ENCODE measurements at regions not wholly inside any gene's neighbourhood (a gene's known extent, or its start where the extent isn't known, plus 50 kb on each side); places are given as distances from the start of the nearest gene placed in this dataset.

GRCh38 chr3:25019506-25019905 lies 408.6 kb upstream of the RARB start:
- Histone ChIP-seq H3K4me1 (ENCODE audit: insufficient read depth, low read length, poor library complexity, severe bottlenecking) (no peaks in the 10 kb centered on the region), H3K4me3 (ENCODE audit: low read depth, low read length, poor library complexity, severe bottlenecking) (no peak overlapping the region), H3K9me3 (ENCODE audit: low read length) (no peaks in the 10 kb centered on the region), H3K27ac (ENCODE audit: low read depth, low read length, poor library complexity, severe bottlenecking) (no peak overlapping the region), H3K4me2 (ENCODE audit: low read length) (no peak overlapping the region), H2AFZ (ENCODE audit: low read length) (no peak overlapping the region), H3K9me2 (ENCODE audit: insufficient read depth, low read length) (no peaks in the 10 kb centered on the region), H4K20me1 (ENCODE audit: insufficient read depth, low read length) (no peaks in the 10 kb centered on the region), H3K36me3 (ENCODE audit: insufficient read depth, low read length) (no peaks in the 10 kb centered on the region), H3K79me2 (ENCODE audit: insufficient read depth, low read depth, low read length) (no peaks in the 10 kb centered on the region)
- intact Hi-C loops (cut with micrococcal nuclease; ENCODE audit: unreplicated experiment), result no loop called here
- DNase-seq (ENCODE audit: low spot score), result no peak
- no peak for TF ChIP-seq EZH2phosphoT487 (IDR thresholded peaks at IDR 0.05; ENCODE audit: borderline replicate concordance, low read depth, low read length)
- TF ChIP-seq CTCF (conservative IDR thresholded peaks at IDR 0.05; ENCODE audit: low read length), result no peak
- ChIA-PET CTCF (ENCODE audit: unreplicated experiment) (no interaction called here), POLR2A (no interaction called here)
- no TSS peak for BruUV-seq (replicated peaks)

GRCh38 chr3:25021816-25022215 lies 406.2 kb upstream of the RARB start:
- BruUV-seq (replicated peaks), result no TSS peak
- H3K9me2 ChIP-seq (ENCODE audit: insufficient read depth, low read length), result no peaks in the 10 kb centered on the region
- no peaks in the 10 kb centered on the region for H3K9me3 ChIP-seq (ENCODE audit: low read length)

More at GRCh38 chr3:25021816-25022215, 406.2 kb upstream of the RARB start:
- no peak for TF ChIP-seq EZH2phosphoT487 (IDR thresholded peaks at IDR 0.05; ENCODE audit: borderline replicate concordance, low read depth, low read length)
- TF ChIP-seq CTCF (conservative IDR thresholded peaks at IDR 0.05; ENCODE audit: low read length), result peak; percentile 56
- Histone ChIP-seq H2AFZ (ENCODE audit: low read length) (no peak overlapping the region), H4K20me1 (ENCODE audit: insufficient read depth, low read length) (no peaks in the 10 kb centered on the region), H3K79me2 (ENCODE audit: insufficient read depth, low read depth, low read length) (no peaks in the 10 kb centered on the region), H3K4me2 (ENCODE audit: low read length) (no peak overlapping the region), H3K36me3 (ENCODE audit: insufficient read depth, low read length) (no peaks in the 10 kb centered on the region), H3K4me3 (ENCODE audit: low read depth, low read length, poor library complexity, severe bottlenecking) (no peak overlapping the region), H3K4me1 (ENCODE audit: insufficient read depth, low read length, poor library complexity, severe bottlenecking) (no peaks in the 10 kb centered on the region), H3K27ac (ENCODE audit: low read depth, low read length, poor library complexity, severe bottlenecking) (no peak overlapping the region)
- CTCF ChIA-PET (ENCODE audit: unreplicated experiment), result interaction anchor here (1.2 kb wide), 1 partner anchor 12 kb away, joined by 3 read pairs; no protein-coding TSS in a partner anchor
- intact Hi-C loops (cut with micrococcal nuclease; ENCODE audit: unreplicated experiment), result no loop called here
- no peak for DNase-seq (ENCODE audit: low spot score)
- POLR2A ChIA-PET, result interaction anchor here (1.0 kb wide), 1 partner anchor 23 kb away, joined by 3 read pairs; no protein-coding TSS in a partner anchor

Measured in OCI-LY7 (cell line).